ENCODE measurements at regions not wholly inside any gene's neighbourhood (a gene's known extent, or its start where the extent isn't known, plus 50 kb on each side); places are given as distances from the start of the nearest gene placed in this dataset.

GRCh38 chr2:48838029-48838428, 82.5 kb upstream of the LHCGR start:
- Histone ChIP-seq H3T11ph (ENCODE audit: low read length) (no peak overlapping the region), H3K27ac (ENCODE audit: insufficient read length, low read depth, low read length) (no peak overlapping the region), H4K5ac (ENCODE audit: insufficient read length, low read depth, low read length) (no peak overlapping the region), H3K9me3 (ENCODE audit: control insufficient read depth, low read depth, low read length) (no peaks in the 10 kb centered on the region), H3K9ac (ENCODE audit: extremely low read depth, insufficient read length, low read length) (no peak overlapping the region), H4K91ac (ENCODE audit: insufficient read length, low read depth, low read length) (no peak overlapping the region), H2BK120ac (ENCODE audit: low read depth, low read length, poor library complexity, severe bottlenecking) (no peak overlapping the region), H3K23ac (ENCODE audit: insufficient read length, low read depth, low read length) (no peak overlapping the region), H2AFZ (ENCODE audit: low read length) (no peak overlapping the region), H2AK5ac (ENCODE audit: insufficient read length, low read length) (no peak overlapping the region), H3K56ac (ENCODE audit: insufficient read length, low read depth, low read length) (no peak overlapping the region), H2BK5ac (ENCODE audit: insufficient read length, low read length) (no peak overlapping the region), H3K4ac (ENCODE audit: low read depth, low read length) (no peak overlapping the region), H4K20me1 (ENCODE audit: control insufficient read depth, insufficient read depth, insufficient read length) (no peaks in the 10 kb centered on the region), H3K4me1 (ENCODE audit: insufficient read depth, low read length) (no peaks in the 10 kb centered on the region), H2BK15ac (ENCODE audit: low read depth, low read length) (no peak overlapping the region), H3K27me3 (ENCODE audit: insufficient read depth, low read length) (no peaks in the 10 kb centered on the region), H3K4me2 (ENCODE audit: insufficient read depth, insufficient read length, low read length) (no peak overlapping the region), H3K79me2 (ENCODE audit: insufficient read depth, low read length) (no peaks in the 10 kb centered on the region), H3K14ac (ENCODE audit: insufficient read depth, low read length) (no peak overlapping the region), H2BK20ac (ENCODE audit: low read depth, low read length, poor library complexity, severe bottlenecking) (no peak overlapping the region), H2BK12ac (ENCODE audit: insufficient read length, low read depth, low read length) (no peak overlapping the region), H4K8ac (replicated peaks; ENCODE audit: insufficient read length, low read depth, low read length) (no peak overlapping the region), H3K18ac (ENCODE audit: insufficient read length, low read depth, low read length) (no peak overlapping the region), H3K79me1 (ENCODE audit: insufficient read depth, low read depth, low read length, poor library complexity, severe bottlenecking) (no peaks in the 10 kb centered on the region), H3K23me2 (ENCODE audit: insufficient read length, low read depth, low read length, poor library complexity, severe bottlenecking) (no peaks in the 10 kb centered on the region)
- Mint-ChIP-seq H3K36me3 (ENCODE audit: insufficient read depth in 1 of 3, low read depth in 3 of 3) (no peaks in the 10 kb centered on the region; a peak in 3 of 7 replicates), H3K4me3 (no peak overlapping the region), H3K4me1 (no peaks in the 10 kb centered on the region), H3K9me3 (peaks cover 7 to 9% of the 10 kb centered on the region in 2 experiments; a peak in 4 of 5 replicates), H3K27me3 (ENCODE audit: low read depth) (no peaks in the 10 kb centered on the region), H3K27ac (no peak overlapping the region)
- no CpG with 5 or more reads among the region's 2 CpGs for WGBS (ENCODE audit: extremely low coverage, insufficient read length, low lambda C conversion rate)
- TF ChIP-seq CTCF (conservative IDR thresholded peaks at IDR 0.05): no peak
- no peak for DNase-seq
